Neutrophil (primary cell): ENCODE measurements at regions not wholly inside any gene's neighbourhood (a gene's known extent, or its start where the extent isn't known, plus 50 kb on each side); places are given as distances from the start of the nearest gene placed in this dataset.

Experiments used
- H3K27ac ChIP-seq: fragments of 200-600 bp; sonication (generic); 2 replicates; pipeline ENCODE4 v1.5.1; 2016; ENCODE audit warnings: mild to moderate bottlenecking, moderate library complexity
- H3K27me3 ChIP-seq: fragments of 200-600 bp; sonication (generic); 2 replicates; pipeline ENCODE4 v1.6.0; 2016; ENCODE audit warnings: mild to moderate bottlenecking
- H3K36me3 ChIP-seq: fragments of 200-600 bp; sonication (generic); 2 replicates; pipeline ENCODE4 v1.5.1; 2017
- H3K4me1 ChIP-seq, 2 experiments: fragments of 200-600 bp in 1 of 2; sonication (generic) in 1 of 2; 1 replicate in 1 of 2; 2 replicates in 1 of 2; pipeline versions ENCODE4 v1.5.1 to v1.6.1; 2013 to 2016; ENCODE audit warnings: low read depth in 1 of 2, low read length in 1 of 2, mild to moderate bottlenecking in 1 of 2, moderate library complexity in 1 of 2; ENCODE audit not compliant: control insufficient read depth in 1 of 2, insufficient read depth in 1 of 2
- H3K4me3 ChIP-seq, 2 experiments: fragments of 200-600 bp in 1 of 2; sonication (generic) in 1 of 2; 1 replicate in 1 of 2; 2 replicates in 1 of 2; pipeline ENCODE4 v1.5.1; 2013 to 2016; ENCODE audit warnings: low read depth in 1 of 2, low read length in 1 of 2, mild to moderate bottlenecking in 1 of 2, moderate library complexity in 1 of 2
- H3K9me3 ChIP-seq: fragments of 200-600 bp; sonication (generic); 2 replicates; pipeline ENCODE4 v1.5.1; 2016
- CTCF ChIP-seq: fragments of 200-600 bp; sonication (generic); IDR thresholded peaks from 2 replicates; pipeline ENCODE4 v1.5.1; 2016; ENCODE audit warnings: antibody characterized with exemption

GRCh38 chr6:14786455-14786854 is 459.4 kb upstream of the JARID2 start:
- TF ChIP-seq CTCF, result no peak
- H3K4me1 ChIP-seq, result no peaks in the 10 kb centered on the region
- H3K27me3 ChIP-seq, result no peaks in the 10 kb centered on the region
- H3K4me3 ChIP-seq, result no peak overlapping the region
- no peaks in the 10 kb centered on the region for H3K9me3 ChIP-seq
- H3K36me3 ChIP-seq, result no peaks in the 10 kb centered on the region
- no peak overlapping the region for H3K27ac ChIP-seq

- Histone ChIP-seq H3K4me3 (no peak overlapping the region), H3K4me1 (no peaks in the 10 kb centered on the region), H3K27ac (no peak overlapping the region), H3K27me3 (no peaks in the 10 kb centered on the region), H3K36me3 (no peaks in the 10 kb centered on the region), H3K9me3 (no peaks in the 10 kb centered on the region)
- no peak for TF ChIP-seq CTCF
Measured at GRCh38 chr6:14787250-14787649, 458.6 kb upstream of the JARID2 start.

- Histone ChIP-seq H3K27ac (no peak overlapping the region), H3K27me3 (no peaks in the 10 kb centered on the region), H3K4me3 (no peak overlapping the region), H3K4me1 (no peaks in the 10 kb centered on the region), H3K9me3 (no peaks in the 10 kb centered on the region), H3K36me3 (no peaks in the 10 kb centered on the region)
- TF ChIP-seq CTCF, result no peak
Measured at GRCh38 chr6:14787677-14788076, 458.2 kb upstream of the JARID2 start.

- no peaks in the 10 kb centered on the region for H3K36me3 ChIP-seq
- TF ChIP-seq CTCF, result no peak
- H3K4me3 ChIP-seq, result no peak overlapping the region
- no peaks in the 10 kb centered on the region for H3K4me1 ChIP-seq
- H3K27me3 ChIP-seq, result no peaks in the 10 kb centered on the region
- H3K9me3 ChIP-seq, result no peaks in the 10 kb centered on the region
- no peak overlapping the region for H3K27ac ChIP-seq
Measured at GRCh38 chr6:14789996-14790395, 455.9 kb upstream of the JARID2 start.

GRCh38 chr6:14790976-14791375 is 454.9 kb upstream of the JARID2 start:
- H3K4me3 ChIP-seq, result no peak overlapping the region
- H3K36me3 ChIP-seq, result no peaks in the 10 kb centered on the region
- H3K27ac ChIP-seq, result no peak overlapping the region
- H3K9me3 ChIP-seq, result no peaks in the 10 kb centered on the region
- TF ChIP-seq CTCF, result no peak
- H3K27me3 ChIP-seq, result no peaks in the 10 kb centered on the region
- no peaks in the 10 kb centered on the region for H3K4me1 ChIP-seq

GRCh38 chr6:14791526-14791925 is 454.3 kb upstream of the JARID2 start:
- no peaks in the 10 kb centered on the region for H3K36me3 ChIP-seq
- H3K4me3 ChIP-seq, result no peak overlapping the region
- H3K9me3 ChIP-seq, result no peaks in the 10 kb centered on the region
- no peaks in the 10 kb centered on the region for H3K4me1 ChIP-seq
- no peak for TF ChIP-seq CTCF
- H3K27ac ChIP-seq, result no peak overlapping the region
- H3K27me3 ChIP-seq, result no peaks in the 10 kb centered on the region
